ENCODE measurements at regions not wholly inside any gene's neighbourhood (a gene's known extent, or its start where the extent isn't known, plus 50 kb on each side); places are given as distances from the start of the nearest gene placed in this dataset.
"Not testable (repeated sequence)": the region's sequence is repeated elsewhere in the genome, so short reads cannot be mapped to it uniquely, and the experiment has no call there.

- Histone ChIP-seq H3K27me3 (replicated peaks; ENCODE audit: control insufficient read depth, insufficient read depth, low read length) (no peaks in the 10 kb centered on the region), H3K9ac (ENCODE audit: low read length) (no peak overlapping the region), H3K4me1 (ENCODE audit: control insufficient read depth, insufficient read depth, low read length) (no peaks in the 10 kb centered on the region), H3K4me3 (ENCODE audit: low read length) (no peak overlapping the region), H3K9me3 (ENCODE audit: control insufficient read depth, low read length) (no peaks in the 10 kb centered on the region), H3K36me3 (ENCODE audit: control insufficient read depth, insufficient read depth, low read length, severe bottlenecking) (no peaks in the 10 kb centered on the region)
- DNase-seq (ENCODE audit: low read depth): no peak
These were observed 851.8 kb downstream of the TMEM121 start for GRCh38 chr14:106378191-106378590.

DNA sequence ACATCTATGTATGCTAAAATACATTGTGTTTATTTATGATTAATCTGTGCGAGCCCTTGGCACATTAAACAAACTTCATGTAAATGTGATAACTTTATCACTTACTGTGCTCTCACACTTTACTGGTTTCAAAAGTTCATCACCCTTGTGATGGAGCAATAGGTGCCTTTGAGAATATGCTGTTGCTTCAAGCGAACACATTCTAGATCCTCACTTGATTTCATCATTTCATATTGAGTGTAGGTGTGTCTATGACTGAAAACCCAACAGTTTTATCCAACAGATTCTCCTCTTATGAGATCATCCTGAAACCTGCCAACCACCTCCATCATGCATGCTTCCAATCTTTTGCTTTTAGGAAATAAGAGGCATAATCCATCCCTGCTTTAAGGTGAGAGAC, 854.4 kb downstream of the TMEM121 start:
- H3K4me3 ChIP-seq (ENCODE audit: low read length): no peak overlapping the region
- no peaks in the 10 kb centered on the region for H3K4me1 ChIP-seq (ENCODE audit: control insufficient read depth, insufficient read depth, low read length)
- H3K27me3 ChIP-seq (replicated peaks; ENCODE audit: control insufficient read depth, insufficient read depth, low read length): no peaks in the 10 kb centered on the region
- H3K9me3 ChIP-seq (ENCODE audit: control insufficient read depth, low read length): no peaks in the 10 kb centered on the region
- no peak overlapping the region for H3K9ac ChIP-seq (ENCODE audit: low read length)
- DNase-seq (ENCODE audit: low read depth): no peak
- H3K36me3 ChIP-seq (ENCODE audit: control insufficient read depth, insufficient read depth, low read length, severe bottlenecking): no peaks in the 10 kb centered on the region

GRCh38 chr14:106389186-106389585, 862.8 kb downstream of the TMEM121 start:
- not testable (repeated sequence) for H3K36me3 ChIP-seq (ENCODE audit: control insufficient read depth, insufficient read depth, low read length, severe bottlenecking); H3K27me3 ChIP-seq (replicated peaks; ENCODE audit: control insufficient read depth, insufficient read depth, low read length); H3K9me3 ChIP-seq (ENCODE audit: control insufficient read depth, low read length); H3K9ac ChIP-seq (ENCODE audit: low read length); DNase-seq (ENCODE audit: low read depth); H3K4me1 ChIP-seq (ENCODE audit: control insufficient read depth, insufficient read depth, low read length); H3K4me3 ChIP-seq (ENCODE audit: low read length)

DNA sequence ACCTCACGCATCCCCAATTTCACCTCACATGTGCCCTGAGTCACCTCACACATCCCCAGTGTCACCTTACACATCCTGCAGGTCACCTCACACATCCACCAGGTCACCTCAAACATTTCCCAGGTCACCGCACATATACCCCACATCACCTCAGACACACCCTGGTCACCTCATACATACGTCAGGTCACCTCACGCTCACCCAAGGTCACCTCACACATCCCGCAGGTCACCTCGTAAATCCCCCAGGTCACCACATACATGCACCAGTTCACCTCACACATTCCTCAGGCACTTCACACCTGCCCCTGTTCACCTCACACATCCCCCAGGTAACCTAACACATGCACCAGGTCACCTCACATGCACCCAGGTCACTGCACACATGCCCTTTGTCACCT, 864.0 kb downstream of the TMEM121 start:
- no peaks in the 10 kb centered on the region for H3K4me1 ChIP-seq (ENCODE audit: control insufficient read depth, insufficient read depth, low read length)
- no peak overlapping the region for H3K4me3 ChIP-seq (ENCODE audit: low read length)
- no peak overlapping the region for H3K9ac ChIP-seq (ENCODE audit: low read length)
- no peaks in the 10 kb centered on the region for H3K27me3 ChIP-seq (replicated peaks; ENCODE audit: control insufficient read depth, insufficient read depth, low read length)
- DNase-seq (ENCODE audit: low read depth): no peak
- no peaks in the 10 kb centered on the region for H3K36me3 ChIP-seq (ENCODE audit: control insufficient read depth, insufficient read depth, low read length, severe bottlenecking)
- H3K9me3 ChIP-seq (ENCODE audit: control insufficient read depth, low read length): no peaks in the 10 kb centered on the region

DNA sequence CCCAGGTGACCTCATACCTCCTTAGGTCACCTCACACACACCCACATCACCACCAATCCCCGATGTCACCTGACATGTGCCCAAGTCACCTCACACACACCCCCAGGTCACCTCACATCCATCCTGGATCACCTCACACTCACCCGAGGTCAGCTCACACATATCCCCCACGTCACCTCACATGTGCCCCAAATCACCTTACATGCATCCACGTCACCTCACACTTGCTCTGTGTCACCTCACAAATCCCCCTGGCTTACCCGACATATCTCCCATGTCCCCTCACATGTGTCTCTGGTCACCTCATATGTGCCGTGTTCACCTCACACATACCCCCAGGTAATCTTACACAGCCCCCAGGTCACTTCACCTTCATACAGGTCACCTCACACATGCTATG, 864.6 kb downstream of the TMEM121 start:
- Histone ChIP-seq H3K4me3 (ENCODE audit: low read length) (no peak overlapping the region), H3K9ac (ENCODE audit: low read length) (no peak overlapping the region), H3K36me3 (ENCODE audit: control insufficient read depth, insufficient read depth, low read length, severe bottlenecking) (no peaks in the 10 kb centered on the region), H3K27me3 (replicated peaks; ENCODE audit: control insufficient read depth, insufficient read depth, low read length) (no peaks in the 10 kb centered on the region), H3K9me3 (ENCODE audit: control insufficient read depth, low read length) (no peaks in the 10 kb centered on the region), H3K4me1 (ENCODE audit: control insufficient read depth, insufficient read depth, low read length) (no peaks in the 10 kb centered on the region)
- DNase-seq (ENCODE audit: low read depth): no peak

- Histone ChIP-seq H3K27me3 (replicated peaks; ENCODE audit: control insufficient read depth, insufficient read depth, low read length) (no peaks in the 10 kb centered on the region), H3K9me3 (ENCODE audit: control insufficient read depth, low read length) (no peaks in the 10 kb centered on the region), H3K36me3 (ENCODE audit: control insufficient read depth, insufficient read depth, low read length, severe bottlenecking) (no peaks in the 10 kb centered on the region), H3K4me3 (ENCODE audit: low read length) (no peak overlapping the region), H3K9ac (ENCODE audit: low read length) (no peak overlapping the region), H3K4me1 (ENCODE audit: control insufficient read depth, insufficient read depth, low read length) (no peaks in the 10 kb centered on the region)
- no peak for DNase-seq (ENCODE audit: low read depth)
These were observed 867.4 kb downstream of the TMEM121 start for GRCh38 chr14:106393742-106394141.

GRCh38 chr14:106395456-106396050, 869.2 kb downstream of the TMEM121 start:
- Histone ChIP-seq H3K4me3 (ENCODE audit: low read length) (no peak overlapping the region), H3K9me3 (ENCODE audit: control insufficient read depth, low read length) (no peaks in the 10 kb centered on the region), H3K4me1 (ENCODE audit: control insufficient read depth, insufficient read depth, low read length) (no peaks in the 10 kb centered on the region), H3K36me3 (ENCODE audit: control insufficient read depth, insufficient read depth, low read length, severe bottlenecking) (no peaks in the 10 kb centered on the region), H3K27me3 (replicated peaks; ENCODE audit: control insufficient read depth, insufficient read depth, low read length) (no peaks in the 10 kb centered on the region), H3K9ac (ENCODE audit: low read length) (no peak overlapping the region)
- DNase-seq (ENCODE audit: low read depth): no peak

DNA sequence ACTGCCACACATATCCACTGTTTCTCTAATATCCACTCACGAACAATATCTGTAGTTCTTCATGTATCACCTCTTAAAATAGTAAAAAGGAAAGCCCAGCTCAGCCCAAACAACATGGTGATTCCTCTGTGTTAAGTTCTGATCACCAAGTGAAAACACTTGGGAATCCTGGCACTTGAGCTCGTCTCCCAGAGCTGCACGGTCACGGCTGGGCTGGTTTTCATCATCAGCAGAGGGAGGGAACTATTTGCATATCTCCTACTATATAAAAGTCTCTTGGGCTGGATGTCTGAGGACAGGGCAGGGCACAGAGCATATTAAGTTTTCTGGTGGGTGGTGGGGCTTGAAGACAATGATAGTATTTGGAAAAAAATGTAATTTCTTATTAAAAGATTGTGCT, 870.6 kb downstream of the TMEM121 start:
- H3K9me3 ChIP-seq (ENCODE audit: control insufficient read depth, low read length): no peaks in the 10 kb centered on the region
- no peaks in the 10 kb centered on the region for H3K36me3 ChIP-seq (ENCODE audit: control insufficient read depth, insufficient read depth, low read length, severe bottlenecking)
- H3K4me3 ChIP-seq (ENCODE audit: low read length): no peak overlapping the region
- H3K27me3 ChIP-seq (replicated peaks; ENCODE audit: control insufficient read depth, insufficient read depth, low read length): no peaks in the 10 kb centered on the region
- no peak overlapping the region for H3K9ac ChIP-seq (ENCODE audit: low read length)
- DNase-seq (ENCODE audit: low read depth): no peak
- H3K4me1 ChIP-seq (ENCODE audit: control insufficient read depth, insufficient read depth, low read length): no peaks in the 10 kb centered on the region

- not testable (repeated sequence) for H3K4me3 ChIP-seq (ENCODE audit: low read length); H3K4me1 ChIP-seq (ENCODE audit: control insufficient read depth, insufficient read depth, low read length); H3K27me3 ChIP-seq (replicated peaks; ENCODE audit: control insufficient read depth, insufficient read depth, low read length)
These were observed 872.5 kb downstream of the TMEM121 start for GRCh38 chr14:106398931-106399331.

DNA sequence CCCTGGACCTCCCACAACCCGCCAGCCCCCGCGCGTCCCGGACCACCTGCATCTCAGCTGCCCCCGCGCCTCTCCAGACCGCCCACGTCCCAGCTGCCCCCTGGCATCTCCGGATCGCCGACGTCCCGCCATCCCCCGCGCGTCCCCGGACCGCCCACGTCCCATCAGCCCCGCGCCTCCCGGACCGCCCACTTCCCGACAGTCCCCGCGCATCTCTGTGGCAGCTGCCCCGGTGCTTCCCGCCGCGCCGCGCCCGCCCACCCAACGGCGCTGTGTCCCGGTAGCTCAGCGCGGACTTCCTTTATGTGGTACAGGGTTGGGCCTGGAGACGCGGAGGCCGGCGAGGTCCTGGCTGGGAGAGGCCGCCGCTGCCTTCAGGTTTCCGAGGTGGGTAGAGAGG, 874.9 kb downstream of the TMEM121 start:
- not testable (repeated sequence) for H3K27me3 ChIP-seq (replicated peaks; ENCODE audit: control insufficient read depth, insufficient read depth, low read length); DNase-seq (ENCODE audit: low read depth); H3K36me3 ChIP-seq (ENCODE audit: control insufficient read depth, insufficient read depth, low read length, severe bottlenecking); H3K4me3 ChIP-seq (ENCODE audit: low read length); H3K9ac ChIP-seq (ENCODE audit: low read length); H3K9me3 ChIP-seq (ENCODE audit: control insufficient read depth, low read length); H3K4me1 ChIP-seq (ENCODE audit: control insufficient read depth, insufficient read depth, low read length)

More at GRCh38 chr14:106398931-106399331, 872.5 kb downstream of the TMEM121 start:
- H3K36me3 ChIP-seq (ENCODE audit: control insufficient read depth, insufficient read depth, low read length, severe bottlenecking); H3K9me3 ChIP-seq (ENCODE audit: control insufficient read depth, low read length); DNase-seq (ENCODE audit: low read depth); H3K9ac ChIP-seq (ENCODE audit: low read length): not testable (repeated sequence)

DNA sequence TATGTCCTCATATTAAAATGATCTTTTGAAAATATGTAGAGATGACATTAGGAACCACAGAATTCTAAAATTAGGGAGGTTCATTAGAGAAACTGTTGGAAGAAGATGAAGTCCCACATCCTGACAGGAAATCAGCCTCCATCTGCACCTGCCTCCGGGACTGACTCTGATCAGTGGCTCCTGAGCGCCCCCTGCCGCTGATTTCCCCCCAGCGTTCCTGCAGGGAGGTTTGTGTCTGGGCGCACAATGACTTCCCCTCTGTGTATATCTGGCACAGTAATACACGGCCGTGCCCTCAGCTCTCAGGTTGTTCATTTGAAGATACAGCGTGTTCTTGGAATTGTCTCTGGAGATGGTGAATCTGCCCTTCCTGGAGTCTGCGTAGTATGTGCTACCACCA, 883.8 kb downstream of the TMEM121 start:
- H3K9me3 ChIP-seq (ENCODE audit: control insufficient read depth, low read length); H3K4me3 ChIP-seq (ENCODE audit: low read length); H3K27me3 ChIP-seq (replicated peaks; ENCODE audit: control insufficient read depth, insufficient read depth, low read length); H3K4me1 ChIP-seq (ENCODE audit: control insufficient read depth, insufficient read depth, low read length); H3K9ac ChIP-seq (ENCODE audit: low read length); DNase-seq (ENCODE audit: low read depth); H3K36me3 ChIP-seq (ENCODE audit: control insufficient read depth, insufficient read depth, low read length, severe bottlenecking): not testable (repeated sequence)

GRCh38 chr14:106414464-106414863, 888.1 kb downstream of the TMEM121 start:
- H3K9ac ChIP-seq (ENCODE audit: low read length): no peak overlapping the region
- H3K4me1 ChIP-seq (ENCODE audit: control insufficient read depth, insufficient read depth, low read length): no peaks in the 10 kb centered on the region
- H3K36me3 ChIP-seq (ENCODE audit: control insufficient read depth, insufficient read depth, low read length, severe bottlenecking): no peaks in the 10 kb centered on the region
- H3K9me3 ChIP-seq (ENCODE audit: control insufficient read depth, low read length): no peaks in the 10 kb centered on the region
- no peaks in the 10 kb centered on the region for H3K27me3 ChIP-seq (replicated peaks; ENCODE audit: control insufficient read depth, insufficient read depth, low read length)
- DNase-seq (ENCODE audit: low read depth): no peak
- no peak overlapping the region for H3K4me3 ChIP-seq (ENCODE audit: low read length)
